Muscle layer of duodenum (tissue), 2 donors: ENCODE measurements at regions not wholly inside any gene's neighbourhood (a gene's known extent, or its start where the extent isn't known, plus 50 kb on each side); places are given as distances from the start of the nearest gene placed in this dataset.

Source experiments
- H3K27ac ChIP-seq: one replicate; pipeline ENCODE4 v1.7.0; 2013; ENCODE audit warnings: mild to moderate bottlenecking, low read length
- H3K27me3 ChIP-seq: one replicate; pipeline ENCODE4 v1.7.0; 2013; ENCODE audit warnings: low read depth, mild to moderate bottlenecking, control low read depth, low read length
- H3K36me3 ChIP-seq, 2 donors: one replicate each; pipeline ENCODE4 v1.7.0; 2013; ENCODE audit warnings: low read length in 2 of 2, control low read depth in 1 of 2, mild to moderate bottlenecking in 1 of 2; ENCODE audit not compliant: insufficient read depth in 2 of 2, control insufficient read depth in 1 of 2
- H3K4me1 ChIP-seq, 2 donors: one replicate each; pipeline ENCODE4 v1.7.0; 2013; ENCODE audit warnings: low read length in 2 of 2, mild to moderate bottlenecking in 2 of 2, control low read depth in 1 of 2, moderate library complexity in 1 of 2; ENCODE audit not compliant: insufficient read depth in 2 of 2, control insufficient read depth in 1 of 2
- H3K4me3 ChIP-seq, 2 donors: one replicate each; pipeline ENCODE4 v1.7.0; 2013; ENCODE audit warnings: low read length in 2 of 2, low read depth in 1 of 2, mild to moderate bottlenecking in 1 of 2
- H3K9me3 ChIP-seq, 2 donors: one replicate each; pipeline ENCODE4 v1.7.0; 2013; ENCODE audit warnings: low read length in 2 of 2, control low read depth in 1 of 2, mild to moderate bottlenecking in 1 of 2; ENCODE audit not compliant: control insufficient read depth in 1 of 2
- donor health status: healthy.

- peaks cover 0 to 9% of the 10 kb centered on the region in 2 donors for H3K4me1 ChIP-seq
- H3K27ac ChIP-seq = no peak overlapping the region
- H3K27me3 ChIP-seq = no peaks in the 10 kb centered on the region
- H3K9me3 ChIP-seq = no peaks in the 10 kb centered on the region
- no peak overlapping the region for H3K4me3 ChIP-seq
- H3K36me3 ChIP-seq = no peaks in the 10 kb centered on the region
These were observed 125.3 kb downstream of the TSHZ3 start for GRCh38 chr19:31223740-31224534.

- no peak overlapping the region for H3K27ac ChIP-seq
- peaks cover 0 to 9% of the 10 kb centered on the region in 2 donors for H3K4me1 ChIP-seq
- H3K36me3 ChIP-seq = no peaks in the 10 kb centered on the region
- H3K9me3 ChIP-seq = no peaks in the 10 kb centered on the region
- no peaks in the 10 kb centered on the region for H3K27me3 ChIP-seq
- H3K4me3 ChIP-seq = no peak overlapping the region
These were observed 128.7 kb downstream of the TSHZ3 start for GRCh38 chr19:31220540-31220939.

- Histone ChIP-seq H3K9me3 (no peaks in the 10 kb centered on the region), H3K4me3 (no peak overlapping the region), H3K27ac (no peak overlapping the region), H3K4me1 (no peaks in the 10 kb centered on the region), H3K36me3 (no peaks in the 10 kb centered on the region), H3K27me3 (no peaks in the 10 kb centered on the region)
These were observed 134.2 kb downstream of the TSHZ3 start for GRCh38 chr19:31214997-31215396.

GRCh38 chr19:31214086-31214485 lies 135.2 kb downstream of the TSHZ3 start:
- Histone ChIP-seq H3K36me3 (no peaks in the 10 kb centered on the region), H3K27me3 (no peaks in the 10 kb centered on the region), H3K4me1 (no peaks in the 10 kb centered on the region), H3K4me3 (no peak overlapping the region), H3K9me3 (no peaks in the 10 kb centered on the region), H3K27ac (no peak overlapping the region)

GRCh38 chr19:31211088-31211487 lies 138.1 kb downstream of the TSHZ3 start:
- Histone ChIP-seq H3K9me3 (no peaks in the 10 kb centered on the region), H3K36me3 (no peaks in the 10 kb centered on the region), H3K27ac (no peak overlapping the region), H3K27me3 (no peaks in the 10 kb centered on the region), H3K4me3 (no peak overlapping the region), H3K4me1 (no peaks in the 10 kb centered on the region)

GRCh38 chr19:31205887-31206518 lies 143.2 kb downstream of the TSHZ3 start:
- H3K27ac ChIP-seq = no peak overlapping the region
- no peaks in the 10 kb centered on the region for H3K36me3 ChIP-seq
- H3K4me1 ChIP-seq = no peaks in the 10 kb centered on the region
- H3K9me3 ChIP-seq = no peaks in the 10 kb centered on the region
- H3K4me3 ChIP-seq = no peak overlapping the region
- H3K27me3 ChIP-seq = no peaks in the 10 kb centered on the region

- Histone ChIP-seq H3K9me3 (no peaks in the 10 kb centered on the region), H3K4me3 (no peak overlapping the region), H3K27ac (no peak overlapping the region)
These were observed 145.1 kb downstream of the TSHZ3 start for GRCh38 chr19:31204115-31204514.

GRCh38 chr19:31185261-31185660 lies 164.0 kb downstream of the TSHZ3 start:
- H3K36me3 ChIP-seq = no peaks in the 10 kb centered on the region
- no peak overlapping the region for H3K27ac ChIP-seq
- H3K4me1 ChIP-seq = no peaks in the 10 kb centered on the region
- H3K4me3 ChIP-seq = no peak overlapping the region
- no peaks in the 10 kb centered on the region for H3K27me3 ChIP-seq
- H3K9me3 ChIP-seq = peaks cover 0 to 3% of the 10 kb centered on the region in 2 donors

More at GRCh38 chr19:31204115-31204514, 145.1 kb downstream of the TSHZ3 start:
- Histone ChIP-seq H3K27me3 (no peaks in the 10 kb centered on the region), H3K36me3 (no peaks in the 10 kb centered on the region), H3K4me1 (no peaks in the 10 kb centered on the region)

- Histone ChIP-seq H3K36me3 (no peaks in the 10 kb centered on the region), H3K9me3 (no peaks in the 10 kb centered on the region), H3K4me3 (no peak overlapping the region), H3K27me3 (no peaks in the 10 kb centered on the region), H3K27ac (no peak overlapping the region), H3K4me1 (no peaks in the 10 kb centered on the region)
These were observed 167.7 kb downstream of the TSHZ3 start for GRCh38 chr19:31181535-31181934.

- Histone ChIP-seq H3K36me3 (no peaks in the 10 kb centered on the region), H3K27ac (no peak overlapping the region), H3K9me3 (no peaks in the 10 kb centered on the region), H3K27me3 (no peaks in the 10 kb centered on the region), H3K4me1 (no peaks in the 10 kb centered on the region), H3K4me3 (no peak overlapping the region)
These were observed 168.3 kb downstream of the TSHZ3 start for GRCh38 chr19:31180907-31181306.

- no peaks in the 10 kb centered on the region for H3K9me3 ChIP-seq
- no peaks in the 10 kb centered on the region for H3K36me3 ChIP-seq
- H3K27ac ChIP-seq = no peak overlapping the region
- H3K4me3 ChIP-seq = no peak overlapping the region
- H3K4me1 ChIP-seq = no peaks in the 10 kb centered on the region
- H3K27me3 ChIP-seq = no peaks in the 10 kb centered on the region
These were observed 169.8 kb downstream of the TSHZ3 start for GRCh38 chr19:31179471-31179852.
